NB4 (cell line): ENCODE measurements at regions not wholly inside any gene's neighbourhood (a gene's known extent, or its start where the extent isn't known, plus 50 kb on each side); places are given as distances from the start of the nearest gene placed in this dataset.

Experiments used
- MYC ChIP-seq: IDR thresholded peaks from 2 replicates; pipeline ENCODE4 v1.6.1; 2011; ENCODE audit warnings: low read depth, low read length
- POLR2A ChIP-seq: IDR thresholded peaks from 2 replicates; pipeline ENCODE4 v1.6.1; 2011; ENCODE audit warnings: mild to moderate bottlenecking; ENCODE audit not compliant: insufficient read length; ENCODE audit errors: extremely low read depth
- TF ChIP-seq, protein P1 (sequence below): IDR thresholded peaks from one replicate; pipeline ENCODE4 v1.5.1; 2012; ENCODE audit warnings: low read depth, low read length

DNA sequence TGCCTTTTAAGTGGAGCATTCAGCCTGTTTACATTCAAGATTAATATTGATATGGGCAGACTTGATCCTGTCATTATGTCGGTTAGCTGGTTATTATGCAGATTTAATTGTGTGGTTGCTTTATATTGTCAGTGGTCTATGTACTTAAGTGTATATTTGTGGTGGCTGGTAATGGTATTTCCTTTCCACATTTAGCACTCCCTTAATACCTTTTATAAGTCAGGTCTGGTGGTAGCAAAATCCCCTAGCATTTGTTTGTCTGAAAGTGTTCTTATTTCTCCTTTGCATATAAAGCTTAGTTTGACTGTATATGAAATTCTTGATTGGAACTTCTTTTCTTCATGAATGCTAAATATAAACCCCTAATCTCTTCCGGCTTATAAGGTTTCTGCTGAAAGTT lies 403.7 kb upstream of the EPHA5 start:
- TF ChIP-seq, protein P1, sequence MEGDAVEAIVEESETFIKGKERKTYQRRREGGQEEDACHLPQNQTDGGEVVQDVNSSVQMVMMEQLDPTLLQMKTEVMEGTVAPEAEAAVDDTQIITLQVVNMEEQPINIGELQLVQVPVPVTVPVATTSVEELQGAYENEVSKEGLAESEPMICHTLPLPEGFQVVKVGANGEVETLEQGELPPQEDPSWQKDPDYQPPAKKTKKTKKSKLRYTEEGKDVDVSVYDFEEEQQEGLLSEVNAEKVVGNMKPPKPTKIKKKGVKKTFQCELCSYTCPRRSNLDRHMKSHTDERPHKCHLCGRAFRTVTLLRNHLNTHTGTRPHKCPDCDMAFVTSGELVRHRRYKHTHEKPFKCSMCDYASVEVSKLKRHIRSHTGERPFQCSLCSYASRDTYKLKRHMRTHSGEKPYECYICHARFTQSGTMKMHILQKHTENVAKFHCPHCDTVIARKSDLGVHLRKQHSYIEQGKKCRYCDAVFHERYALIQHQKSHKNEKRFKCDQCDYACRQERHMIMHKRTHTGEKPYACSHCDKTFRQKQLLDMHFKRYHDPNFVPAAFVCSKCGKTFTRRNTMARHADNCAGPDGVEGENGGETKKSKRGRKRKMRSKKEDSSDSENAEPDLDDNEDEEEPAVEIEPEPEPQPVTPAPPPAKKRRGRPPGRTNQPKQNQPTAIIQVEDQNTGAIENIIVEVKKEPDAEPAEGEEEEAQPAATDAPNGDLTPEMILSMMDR = no peak
- TF ChIP-seq MYC (no peak), POLR2A (no peak)
